Right ventricle myocardium inferior (tissue), 1 donor: ENCODE measurements at regions not wholly inside any gene's neighbourhood (a gene's known extent, or its start where the extent isn't known, plus 50 kb on each side); places are given as distances from the start of the nearest gene placed in this dataset.

Experiments used
- ATAC-seq: fragments of 200-7000 bp; cut with Tn5 transposase; one replicate; pipeline ENCODE4 v1.9.1; 2020; ENCODE audit warnings: mild to moderate bottlenecking, moderate library complexity
- DNase-seq: peaks from one replicate; pipeline ENCODE4 v3.0.0; 2021; ENCODE audit errors: missing footprints
- intact Hi-C: fragments of 100-400 bp; cut with DNase I; formaldehyde crosslinking; loops from one replicate; pipeline ENCODE4 v1.11.0; 2022
- donor health status: DM: no; HTN: yes; CAD: no; lungs with severe emphysema.

DNA sequence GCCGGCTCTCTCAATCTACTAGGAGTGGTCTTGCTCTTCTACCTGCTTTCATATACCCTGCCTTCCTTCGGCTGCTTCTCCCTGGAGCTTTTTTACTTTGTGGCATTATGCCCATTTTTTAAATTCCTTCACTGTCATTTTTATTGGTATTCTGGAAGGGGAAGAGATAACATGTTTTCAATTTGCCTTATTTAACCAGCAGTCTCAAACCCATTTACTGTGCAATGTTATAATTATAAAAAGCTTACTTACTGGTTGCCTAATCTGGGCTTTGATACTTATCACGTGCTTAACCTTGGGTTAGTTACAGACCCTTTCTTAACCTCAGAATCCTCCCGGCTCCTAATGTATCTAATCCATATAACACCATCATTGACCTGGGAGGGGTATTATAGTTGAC is 128.1 kb downstream of the SIPA1L2 start:
- intact Hi-C loops, result no loop called here
- no peak for ATAC-seq
- no peak for DNase-seq

DNA sequence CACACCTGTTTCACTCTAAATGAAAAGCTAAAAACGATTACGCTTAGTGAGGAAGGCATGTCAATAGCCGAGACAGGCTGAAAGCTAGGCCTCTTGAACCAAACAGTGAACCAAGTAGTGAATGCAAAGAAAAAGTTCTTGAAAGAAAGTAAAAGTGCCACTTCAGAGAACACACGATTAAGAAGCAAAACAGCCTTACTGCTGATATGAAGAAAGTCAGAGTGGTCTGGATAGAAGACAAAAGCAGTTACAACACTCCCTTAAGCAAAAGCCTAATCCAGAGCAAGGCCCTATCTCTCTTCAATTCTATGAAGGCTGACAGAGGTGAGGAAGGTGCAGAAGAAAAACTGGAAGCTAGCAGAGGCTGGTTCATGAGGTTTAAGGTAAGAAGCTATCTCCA is 130.7 kb downstream of the SIPA1L2 start:
- intact Hi-C loops, result no loop called here
- no peak for DNase-seq
- ATAC-seq, result no peak

DNA sequence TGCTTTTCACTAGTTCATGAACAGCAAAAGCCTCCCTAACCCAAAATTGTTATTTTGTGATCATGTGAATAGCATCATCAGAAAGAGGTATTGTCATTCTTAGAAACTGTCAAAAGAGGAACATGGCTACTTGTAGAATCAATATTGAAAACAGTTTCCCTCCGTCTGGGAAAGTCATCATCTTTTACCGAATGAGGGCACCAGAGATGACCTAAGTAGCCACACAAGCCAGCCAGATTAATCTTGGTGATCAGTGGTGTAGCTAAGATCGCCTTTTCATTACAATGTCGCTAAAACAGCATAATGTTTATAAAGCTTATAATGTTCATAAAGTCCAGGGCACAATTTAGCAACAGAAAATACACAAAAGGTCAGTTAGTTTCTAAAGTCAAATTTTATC is 136.1 kb downstream of the SIPA1L2 start:
- ATAC-seq, result no peak
- intact Hi-C loops, result no loop called here
- no peak for DNase-seq

- DNase-seq (no peak), ATAC-seq (no peak)
- intact Hi-C loops, result loop anchor here (5.0 to 10.0 kb wide), 2 partner anchors 63 to 136 kb away; no protein-coding TSS in a partner anchor
Measured at GRCh38 chr1:232489256-232489655, 140.7 kb downstream of the SIPA1L2 start.

DNA sequence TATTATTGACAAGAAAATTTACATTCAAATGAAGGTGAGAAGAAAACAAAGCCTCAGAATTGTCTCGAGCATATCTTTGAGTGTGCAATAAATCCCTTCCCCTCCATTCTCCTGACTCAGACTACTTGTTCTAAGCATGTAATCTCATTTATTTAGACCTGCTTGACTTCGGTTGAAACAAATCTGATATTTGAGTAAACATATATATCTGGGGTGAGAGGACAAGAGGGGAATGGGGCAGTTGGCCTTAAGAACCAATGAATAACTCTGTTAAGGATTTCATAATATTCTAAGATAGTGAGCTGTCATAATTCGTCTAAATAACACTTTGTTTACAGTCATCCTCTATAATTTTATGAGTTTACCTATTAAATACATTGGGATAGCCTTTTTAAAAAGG is 142.7 kb downstream of the SIPA1L2 start:
- peak; percentile 8 for ATAC-seq
- DNase-seq, result no peak

DNA sequence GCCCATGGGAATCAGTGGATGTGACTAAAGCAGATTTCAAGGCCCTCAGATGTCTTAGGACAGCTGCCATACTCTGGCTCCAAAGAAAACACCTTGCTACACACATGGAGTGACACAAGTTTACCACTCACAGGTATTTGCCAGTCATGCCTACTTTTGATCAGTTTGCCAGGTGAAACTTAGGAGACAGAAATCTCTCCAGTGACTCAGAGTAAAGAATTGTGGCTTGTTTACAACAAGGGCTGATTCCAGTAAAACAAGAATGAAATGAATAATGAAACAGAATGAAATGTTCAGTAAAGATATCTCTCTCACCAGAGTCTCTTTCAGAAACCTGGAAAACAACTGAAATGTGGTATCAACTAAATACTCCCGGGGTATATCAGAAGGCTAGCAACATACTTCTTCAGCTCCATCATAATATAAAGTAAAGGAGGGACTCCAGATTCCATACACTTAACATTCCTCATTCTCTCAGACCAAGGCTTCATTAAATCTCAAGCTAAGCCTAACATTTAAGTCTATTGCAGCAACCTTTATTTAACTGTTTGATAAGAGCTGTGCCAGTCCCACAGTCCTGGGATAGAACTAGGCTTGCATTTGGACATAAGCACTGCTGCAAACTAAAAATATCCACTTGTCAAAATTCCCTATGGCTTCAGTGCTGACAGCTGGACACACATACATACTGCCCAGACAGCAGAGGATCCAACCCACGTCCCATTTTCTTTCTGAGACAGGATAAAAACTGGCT is 143.3 kb downstream of the SIPA1L2 start:
- intact Hi-C loops, result loop anchor here (5.0 to 10.0 kb wide), 2 partner anchors 66 to 138 kb away; no protein-coding TSS in a partner anchor
- ATAC-seq (peak; percentile 85), DNase-seq (no peak)

More for the DNA sequence above, 142.7 kb downstream of the SIPA1L2 start:
- intact Hi-C loops, result loop anchor here (5.0 to 10.0 kb wide), 2 partner anchors 65 to 138 kb away; no protein-coding TSS in a partner anchor

GRCh38 chr1:232486006-232486405 is 143.9 kb downstream of the SIPA1L2 start:
- intact Hi-C loops, result loop anchor here (5.0 to 10.0 kb wide), 2 partner anchors 66 to 139 kb away; no protein-coding TSS in a partner anchor
- ATAC-seq (peak; percentile 31), DNase-seq (no peak)

GRCh38 chr1:232484856-232485255 is 145.1 kb downstream of the SIPA1L2 start:
- ATAC-seq, result no peak
- intact Hi-C loops, result loop anchor here (5.0 to 10.0 kb wide), 2 partner anchors 67 to 140 kb away; no protein-coding TSS in a partner anchor
- DNase-seq, result no peak

GRCh38 chr1:232483826-232484225 is 146.1 kb downstream of the SIPA1L2 start:
- ATAC-seq (no peak), DNase-seq (no peak)
- intact Hi-C loops, result loop anchor here (10.0 kb wide), 1 partner anchor 141 kb away; no protein-coding TSS in a partner anchor

GRCh38 chr1:232481091-232481490 is 148.8 kb downstream of the SIPA1L2 start:
- DNase-seq, result no peak
- ATAC-seq, result no peak
- intact Hi-C loops, result loop anchor here (10.0 kb wide), 1 partner anchor 144 kb away; no protein-coding TSS in a partner anchor

DNA sequence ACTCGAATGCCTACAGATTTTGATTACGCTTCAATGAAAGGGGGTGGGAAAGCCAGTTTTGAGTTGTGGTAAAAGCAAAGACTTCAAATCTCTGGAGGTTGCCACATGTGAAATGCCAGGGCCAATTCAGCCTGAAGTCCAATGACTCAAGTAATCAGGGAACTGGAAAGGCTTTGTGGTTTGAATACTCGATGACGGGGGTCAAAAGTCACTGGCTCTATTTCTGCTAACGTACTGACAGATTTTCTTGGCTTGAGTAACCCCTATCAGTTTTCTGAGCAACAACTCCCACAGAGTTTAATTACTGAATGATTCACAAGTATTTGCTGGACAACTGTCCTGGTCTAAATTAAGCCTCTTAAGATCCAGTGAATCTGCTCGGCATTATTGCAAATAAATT is 152.2 kb downstream of the SIPA1L2 start:
- no peak for DNase-seq
- ATAC-seq, result peak; percentile 55
- intact Hi-C loops, result no loop called here

DNA sequence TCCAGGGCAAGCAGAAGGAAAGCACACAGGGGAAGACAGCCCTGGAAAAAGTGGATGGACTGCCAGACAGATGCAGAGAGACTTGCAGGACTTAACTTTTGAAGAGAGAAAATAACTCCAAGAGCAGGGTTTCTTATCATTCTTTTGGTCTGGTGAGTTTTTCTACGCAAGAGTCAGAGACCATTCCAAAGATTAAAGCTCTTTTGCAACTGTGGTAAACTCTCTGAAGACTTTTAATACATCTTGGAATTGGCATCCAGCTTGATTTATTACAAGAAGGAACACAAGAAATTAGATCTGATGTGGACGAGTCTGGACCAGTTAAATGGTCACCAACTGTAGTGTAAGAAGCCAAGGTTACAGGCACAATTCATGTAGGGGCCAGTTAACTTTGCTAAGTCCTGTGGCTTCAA is 153.4 kb downstream of the SIPA1L2 start:
- intact Hi-C loops, result no loop called here
- peak; percentile 74 for ATAC-seq
- no peak for DNase-seq

DNA sequence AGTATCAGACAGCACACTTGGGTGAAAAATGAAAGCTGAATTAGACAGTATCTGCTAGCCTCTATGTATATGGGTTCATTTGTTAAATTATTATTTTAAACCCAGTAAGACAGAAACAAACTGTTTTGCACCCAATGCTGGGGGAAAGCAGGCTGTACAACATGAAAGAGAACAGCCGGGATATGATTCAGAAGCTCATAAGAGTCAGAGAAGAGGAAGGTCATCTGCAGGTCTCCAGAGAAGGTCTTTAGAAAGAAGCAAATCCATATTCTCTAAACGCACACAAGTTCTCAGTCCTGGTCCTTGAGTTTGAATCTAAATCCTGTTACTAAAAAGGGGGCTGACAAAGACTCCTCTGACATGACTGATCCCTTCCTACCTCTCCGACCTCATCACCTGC is 155.1 kb downstream of the SIPA1L2 start:
- ATAC-seq, result no peak
- intact Hi-C loops, result no loop called here
- DNase-seq, result no peak

DNA sequence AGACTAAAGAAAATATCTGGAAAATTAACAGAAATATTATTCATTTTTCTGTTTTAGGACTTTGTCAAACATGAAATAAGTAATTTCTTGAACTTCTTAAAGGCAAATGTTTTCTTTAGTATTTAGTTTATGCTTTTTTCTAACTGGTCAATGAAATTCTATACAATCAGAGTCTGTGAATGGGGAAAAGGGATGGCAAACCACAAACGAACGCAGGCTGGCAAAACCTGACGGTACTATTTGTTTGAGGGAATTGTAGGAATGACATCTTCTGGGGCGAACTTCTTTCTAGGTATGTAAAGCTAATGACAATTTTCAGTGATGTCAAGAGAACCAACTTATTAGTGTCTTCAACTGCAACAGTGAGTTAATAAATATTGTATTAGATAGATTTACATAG is 156.0 kb downstream of the SIPA1L2 start:
- intact Hi-C loops, result no loop called here
- ATAC-seq (no peak), DNase-seq (no peak)

- DNase-seq (no peak), ATAC-seq (peak; percentile 34)
- intact Hi-C loops, result no loop called here
Measured at GRCh38 chr1:232473324-232473723, 156.6 kb downstream of the SIPA1L2 start.

DNA sequence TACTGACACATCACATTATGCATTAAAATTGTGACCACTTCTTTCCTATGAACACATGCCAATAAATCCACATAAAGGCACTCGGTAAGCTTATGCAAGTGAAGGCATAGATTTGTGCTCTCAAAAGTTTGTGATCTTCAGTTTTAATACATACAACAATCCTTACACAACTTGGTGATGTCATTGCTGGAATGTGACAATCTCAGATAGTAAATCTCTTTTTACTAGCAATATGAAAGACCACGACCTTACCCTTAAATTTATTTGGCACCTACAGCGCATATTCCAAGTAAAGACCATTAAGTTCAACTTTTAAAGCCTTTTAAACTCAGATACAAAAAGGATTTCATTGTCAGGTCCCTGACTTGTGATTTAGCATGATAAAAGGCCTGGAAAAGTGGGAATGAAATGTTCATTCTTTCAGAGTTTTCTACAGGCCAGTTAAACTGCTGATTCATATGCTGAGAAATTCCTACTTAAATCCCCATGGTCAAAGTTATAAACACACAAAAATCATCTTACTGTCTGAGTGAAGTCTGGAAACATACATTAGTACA is 157.4 kb downstream of the SIPA1L2 start:
- intact Hi-C loops, result no loop called here
- DNase-seq (no peak), ATAC-seq (no peak)

DNA sequence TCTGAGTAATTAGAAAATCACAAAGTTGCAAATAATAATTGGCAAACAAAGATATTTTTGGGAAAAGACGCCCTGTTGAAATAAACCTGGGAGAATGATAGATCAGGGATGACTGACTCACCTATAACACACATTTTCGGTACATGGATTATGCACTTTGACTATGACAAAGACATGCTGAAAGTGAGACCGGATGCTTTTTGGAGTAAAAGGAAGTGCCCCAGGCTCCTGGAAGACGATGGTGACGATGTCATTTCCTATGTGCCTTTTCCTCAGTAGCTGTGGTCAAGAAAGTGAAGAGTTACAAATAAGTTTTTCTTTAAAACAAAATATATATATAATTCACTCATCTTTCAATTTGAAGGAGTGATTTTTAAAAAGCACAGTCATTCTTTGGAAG is 158.7 kb downstream of the SIPA1L2 start:
- DNase-seq (no peak), ATAC-seq (no peak)
- intact Hi-C loops, result no loop called here

DNA sequence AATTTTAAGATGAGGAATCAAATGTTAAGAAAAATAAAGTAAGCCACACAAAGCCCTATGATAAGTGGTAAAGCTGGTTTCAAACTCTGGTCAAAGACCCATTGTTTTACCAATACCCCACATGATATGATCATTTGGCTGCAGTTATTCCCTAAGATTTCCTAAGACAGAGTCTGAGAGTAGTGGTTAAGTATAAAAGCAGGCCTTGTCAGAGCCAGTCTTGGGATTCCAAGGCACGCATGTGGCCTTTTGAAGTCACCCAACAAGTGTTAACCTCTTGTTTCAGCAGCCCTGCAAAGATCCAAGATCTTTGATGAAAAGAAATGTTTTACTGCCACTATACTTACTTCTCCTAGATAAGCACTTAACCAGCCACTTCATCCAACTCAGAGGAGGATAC is 159.2 kb downstream of the SIPA1L2 start:
- ATAC-seq (no peak), DNase-seq (no peak)
- intact Hi-C loops, result no loop called here

GRCh38 chr1:232468249-232468648 is 161.7 kb downstream of the SIPA1L2 start:
- DNase-seq, result no peak
- ATAC-seq, result no peak
- intact Hi-C loops, result no loop called here

- intact Hi-C loops, result no loop called here
- ATAC-seq (no peak), DNase-seq (no peak)
Measured at GRCh38 chr1:232467073-232467760, 162.7 kb downstream of the SIPA1L2 start.
